BLaER1 treated with 17β-estradiol and CSF1 and Interleukin-3, amounts not matched to agents 10 nM and 100 nM (cell line): ENCODE measurements at regions not wholly inside any gene's neighbourhood (a gene's known extent, or its start where the extent isn't known, plus 50 kb on each side); places are given as distances from the start of the nearest gene placed in this dataset.
"Not testable (repeated sequence)": the region's sequence is repeated elsewhere in the genome, so short reads cannot be mapped to it uniquely, and the experiment has no call there.

Experiments used
- H3K27ac ChIP-seq, 11 experiments: shearing (Covaris generic); formaldehyde crosslinking; 2 replicates each; pipeline ENCODE4 v1.8.1; 2022
- H3K27me3 ChIP-seq, 11 experiments: shearing (Covaris generic); formaldehyde crosslinking; 2 replicates each; pipeline ENCODE4 v1.8.1; 2022
- H3K36me3 ChIP-seq, 11 experiments: shearing (Covaris generic); formaldehyde crosslinking; 2 replicates each; pipeline ENCODE4 v1.8.1; 2022
- H3K4me1 ChIP-seq, 10 experiments: shearing (Covaris generic); formaldehyde crosslinking; 2 replicates each; pipeline ENCODE4 v1.8.1; 2022
- H3K4me2 ChIP-seq, 11 experiments: shearing (Covaris generic); formaldehyde crosslinking; 2 replicates each; pipeline ENCODE4 v1.8.1; 2022
- H3K4me3 ChIP-seq, 10 experiments: shearing (Covaris generic); formaldehyde crosslinking; 2 replicates each; pipeline ENCODE4 v1.8.1; 2022
- H3K9ac ChIP-seq, 11 experiments: shearing (Covaris generic); formaldehyde crosslinking; 2 replicates each; pipeline ENCODE4 v1.8.1; 2022
- H3K9me3 ChIP-seq, 11 experiments: shearing (Covaris generic); formaldehyde crosslinking; replicated peaks in 1 of 11; 2 replicates each; pipeline ENCODE4 v1.8.1; 2022
- H4K20me1 ChIP-seq, 11 experiments: shearing (Covaris generic); formaldehyde crosslinking; 2 replicates each; pipeline ENCODE4 v1.8.1; 2022
- Cebpa-rat ChIP-seq, 11 experiments: shearing (Covaris generic); IDR thresholded peaks; 2 replicates each; pipeline ENCODE4 v1.8.1; 2022

GRCh38 chr10:55519264-55519663 is 718.2 kb upstream of the PCDH15 start:
- H3K36me3 ChIP-seq = no peaks in the 10 kb centered on the region

GRCh38 chr10:55518416-55518815 is 717.4 kb upstream of the PCDH15 start:
- H3K4me2 ChIP-seq, H3K9ac ChIP-seq, H4K20me1 ChIP-seq: not testable (repeated sequence)

More at GRCh38 chr10:55519264-55519663, 718.2 kb upstream of the PCDH15 start:
- no peaks in the 10 kb centered on the region for H3K4me1 ChIP-seq
- no peak overlapping the region for H3K9ac ChIP-seq
- no peaks in the 10 kb centered on the region for H3K9me3 ChIP-seq
- no peaks in the 10 kb centered on the region for H4K20me1 ChIP-seq
- no peak overlapping the region for H3K4me3 ChIP-seq
- TF ChIP-seq Cebpa-rat (IDR thresholded peaks at IDR 0.05) = no peak
- H3K4me2 ChIP-seq = no peak overlapping the region
- no peaks in the 10 kb centered on the region for H3K27me3 ChIP-seq
- H3K27ac ChIP-seq = no peak overlapping the region

GRCh38 chr10:55509168-55509567 is 708.1 kb upstream of the PCDH15 start:
- Histone ChIP-seq H4K20me1 (no peaks in the 10 kb centered on the region), H3K4me3 (no peak overlapping the region), H3K27me3 (no peaks in the 10 kb centered on the region), H3K9ac (no peak overlapping the region), H3K4me1 (no peaks in the 10 kb centered on the region), H3K27ac (no peak overlapping the region), H3K4me2 (no peak overlapping the region), H3K36me3 (no peaks in the 10 kb centered on the region), H3K9me3 (no peaks in the 10 kb centered on the region)
- no peak for TF ChIP-seq Cebpa-rat (IDR thresholded peaks at IDR 0.05)

More at GRCh38 chr10:55518416-55518815, 717.4 kb upstream of the PCDH15 start:
- not testable (repeated sequence) for H3K9me3 ChIP-seq, H3K4me3 ChIP-seq, H3K27ac ChIP-seq, H3K36me3 ChIP-seq, H3K4me1 ChIP-seq, H3K27me3 ChIP-seq

- H3K4me1 ChIP-seq = 0 out of 20 replicates have a peak, but pooled peaks cover 0 to under 1% (median 0%) of the 10 kb centered on the region in 10 experiments
- H3K36me3 ChIP-seq = no peaks in the 10 kb centered on the region
- no peak overlapping the region for H3K27ac ChIP-seq
- no peaks in the 10 kb centered on the region for H4K20me1 ChIP-seq
- no peak overlapping the region for H3K4me2 ChIP-seq
- no peak overlapping the region for H3K9ac ChIP-seq
- H3K27me3 ChIP-seq = no peaks in the 10 kb centered on the region
- H3K4me3 ChIP-seq = no peak overlapping the region
- H3K9me3 ChIP-seq = no peaks in the 10 kb centered on the region
- no peak for TF ChIP-seq Cebpa-rat (IDR thresholded peaks at IDR 0.05)
Measured at GRCh38 chr10:55500931-55501559, 700.0 kb upstream of the PCDH15 start.

- Histone ChIP-seq H3K9ac (no peak overlapping the region), H4K20me1 (no peaks in the 10 kb centered on the region), H3K9me3 (peaks cover 0 to 7% (median 0%) of the 10 kb centered on the region in 11 experiments; a peak in 1 of 22 replicates), H3K4me1 (peaks cover 0 to 4% (median 0%) of the 10 kb centered on the region in 10 experiments; a peak in 1 of 20 replicates), H3K4me3 (no peak overlapping the region), H3K36me3 (no peaks in the 10 kb centered on the region), H3K4me2 (no peak overlapping the region), H3K27me3 (no peaks in the 10 kb centered on the region), H3K27ac (no peak overlapping the region)
- no peak for TF ChIP-seq Cebpa-rat (IDR thresholded peaks at IDR 0.05)
Measured at GRCh38 chr10:55497893-55498499, 697.0 kb upstream of the PCDH15 start.

- no peak overlapping the region for H3K4me3 ChIP-seq
- no peak for TF ChIP-seq Cebpa-rat (IDR thresholded peaks at IDR 0.05)
- H3K36me3 ChIP-seq = no peaks in the 10 kb centered on the region
- no peaks in the 10 kb centered on the region for H4K20me1 ChIP-seq
- H3K27me3 ChIP-seq = no peaks in the 10 kb centered on the region
- H3K9me3 ChIP-seq = peaks cover 0 to 7% (median 0%) of the 10 kb centered on the region in 11 experiments; a peak in 1 of 22 replicates
- no peak overlapping the region for H3K9ac ChIP-seq
- no peak overlapping the region for H3K27ac ChIP-seq
- no peak overlapping the region for H3K4me2 ChIP-seq
- H3K4me1 ChIP-seq = peaks cover 0 to 4% (median 0%) of the 10 kb centered on the region in 10 experiments; a peak in 1 of 20 replicates
Measured at GRCh38 chr10:55495555-55495954, 694.5 kb upstream of the PCDH15 start.

GRCh38 chr10:55491712-55492111 is 690.7 kb upstream of the PCDH15 start:
- H3K4me2 ChIP-seq = no peak overlapping the region
- H4K20me1 ChIP-seq = no peaks in the 10 kb centered on the region
- TF ChIP-seq Cebpa-rat (IDR thresholded peaks at IDR 0.05) = no peak
- peaks cover 0 to 4% (median 0%) of the 10 kb centered on the region in 10 experiments; a peak in 1 of 20 replicates for H3K4me1 ChIP-seq
- no peak overlapping the region for H3K9ac ChIP-seq
- no peaks in the 10 kb centered on the region for H3K36me3 ChIP-seq
- H3K27ac ChIP-seq = no peak overlapping the region
- no peak overlapping the region for H3K4me3 ChIP-seq
- peaks cover 0 to 7% (median 0%) of the 10 kb centered on the region in 11 experiments; a peak in 1 of 22 replicates for H3K9me3 ChIP-seq
- H3K27me3 ChIP-seq = no peaks in the 10 kb centered on the region

GRCh38 chr10:55485827-55486226 is 684.8 kb upstream of the PCDH15 start:
- no peaks in the 10 kb centered on the region for H3K36me3 ChIP-seq
- TF ChIP-seq Cebpa-rat (IDR thresholded peaks at IDR 0.05) = no peak
- H3K9ac ChIP-seq = no peak overlapping the region
- no peak overlapping the region for H3K27ac ChIP-seq
- no peak overlapping the region for H3K4me3 ChIP-seq
- no peaks in the 10 kb centered on the region for H4K20me1 ChIP-seq
- H3K27me3 ChIP-seq = no peaks in the 10 kb centered on the region
- no peaks in the 10 kb centered on the region; a peak in 1 of 20 replicates for H3K4me1 ChIP-seq
- no peak overlapping the region for H3K4me2 ChIP-seq
- H3K9me3 ChIP-seq = peaks cover 10 to 23% (median 15%) of the 10 kb centered on the region in 11 experiments; a peak in 21 of 22 replicates

GRCh38 chr10:55476129-55476528 is 675.1 kb upstream of the PCDH15 start:
- Histone ChIP-seq H4K20me1 (no peaks in the 10 kb centered on the region), H3K9me3 (0 out of 22 replicates have a peak, but pooled peaks cover 0 to 3% (median 0%) of the 10 kb centered on the region in 11 experiments), H3K4me2 (no peak overlapping the region), H3K4me3 (no peak overlapping the region), H3K27me3 (no peaks in the 10 kb centered on the region), H3K4me1 (no peaks in the 10 kb centered on the region), H3K27ac (no peak overlapping the region), H3K36me3 (no peaks in the 10 kb centered on the region), H3K9ac (no peak overlapping the region)
- TF ChIP-seq Cebpa-rat (IDR thresholded peaks at IDR 0.05) = no peak

- Histone ChIP-seq H3K9me3 (no peaks in the 10 kb centered on the region), H3K9ac (no peak overlapping the region), H3K4me1 (no peaks in the 10 kb centered on the region), H3K36me3 (no peaks in the 10 kb centered on the region), H3K27ac (no peak overlapping the region), H4K20me1 (no peaks in the 10 kb centered on the region), H3K4me3 (no peak overlapping the region), H3K27me3 (no peaks in the 10 kb centered on the region), H3K4me2 (no peak overlapping the region)
- TF ChIP-seq Cebpa-rat (IDR thresholded peaks at IDR 0.05) = no peak
Measured at GRCh38 chr10:55474258-55474657, 673.2 kb upstream of the PCDH15 start.
